GM12875 (cell line): ENCODE measurements at regions not wholly inside any gene's neighbourhood (a gene's known extent, or its start where the extent isn't known, plus 50 kb on each side); places are given as distances from the start of the nearest gene placed in this dataset.

Source experiments
- H3K4me3 ChIP-seq: one replicate; pipeline ENCODE4 v1.5.1; 2011; ENCODE audit warnings: low read depth, low read length, control low read depth
- TF ChIP-seq, protein P1 (sequence below): IDR thresholded peaks from 2 replicates; pipeline ENCODE4 v1.5.1; 2011; ENCODE audit warnings: low read depth, mild to moderate bottlenecking, control low read depth, inconsistent platforms, low read length, moderate library complexity, borderline replicate concordance; ENCODE audit not compliant: insufficient read depth

- no peak overlapping the region for H3K4me3 ChIP-seq
- TF ChIP-seq, protein P1, sequence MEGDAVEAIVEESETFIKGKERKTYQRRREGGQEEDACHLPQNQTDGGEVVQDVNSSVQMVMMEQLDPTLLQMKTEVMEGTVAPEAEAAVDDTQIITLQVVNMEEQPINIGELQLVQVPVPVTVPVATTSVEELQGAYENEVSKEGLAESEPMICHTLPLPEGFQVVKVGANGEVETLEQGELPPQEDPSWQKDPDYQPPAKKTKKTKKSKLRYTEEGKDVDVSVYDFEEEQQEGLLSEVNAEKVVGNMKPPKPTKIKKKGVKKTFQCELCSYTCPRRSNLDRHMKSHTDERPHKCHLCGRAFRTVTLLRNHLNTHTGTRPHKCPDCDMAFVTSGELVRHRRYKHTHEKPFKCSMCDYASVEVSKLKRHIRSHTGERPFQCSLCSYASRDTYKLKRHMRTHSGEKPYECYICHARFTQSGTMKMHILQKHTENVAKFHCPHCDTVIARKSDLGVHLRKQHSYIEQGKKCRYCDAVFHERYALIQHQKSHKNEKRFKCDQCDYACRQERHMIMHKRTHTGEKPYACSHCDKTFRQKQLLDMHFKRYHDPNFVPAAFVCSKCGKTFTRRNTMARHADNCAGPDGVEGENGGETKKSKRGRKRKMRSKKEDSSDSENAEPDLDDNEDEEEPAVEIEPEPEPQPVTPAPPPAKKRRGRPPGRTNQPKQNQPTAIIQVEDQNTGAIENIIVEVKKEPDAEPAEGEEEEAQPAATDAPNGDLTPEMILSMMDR, result no peak
These were observed 496.7 kb downstream of the EFNB2 start for GRCh38 chr13:106038752-106039151.

GRCh38 chr13:106036870-106037269, 498.6 kb downstream of the EFNB2 start:
- TF ChIP-seq, protein P1, result no peak
- no peak overlapping the region for H3K4me3 ChIP-seq

DNA sequence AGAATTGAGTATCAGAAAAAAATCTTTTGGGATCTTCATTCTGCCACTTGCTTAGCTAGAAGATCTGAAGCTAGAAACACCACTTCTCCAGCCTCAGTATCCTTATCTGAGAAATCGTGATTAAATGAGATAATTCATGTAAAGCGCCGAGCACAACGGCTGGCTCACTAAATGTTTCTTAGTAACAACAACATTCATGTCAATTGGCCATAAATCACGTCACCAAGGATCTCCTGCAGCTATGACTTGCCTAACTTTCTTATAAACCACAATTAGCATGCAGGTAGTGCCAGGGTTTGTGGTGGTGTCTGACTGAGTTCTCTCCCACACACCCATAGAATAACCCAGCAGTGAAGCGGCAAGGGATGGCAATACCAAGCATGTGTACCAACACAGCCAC, 501.3 kb downstream of the EFNB2 start:
- TF ChIP-seq, protein P1, result no peak
- no peak overlapping the region for H3K4me3 ChIP-seq

GRCh38 chr13:106033659-106034058, 501.8 kb downstream of the EFNB2 start:
- TF ChIP-seq, protein P1, result no peak
- H3K4me3 ChIP-seq, result no peak overlapping the region

GRCh38 chr13:106032441-106032840, 503.0 kb downstream of the EFNB2 start:
- TF ChIP-seq, protein P1, result no peak
- no peak overlapping the region for H3K4me3 ChIP-seq

DNA sequence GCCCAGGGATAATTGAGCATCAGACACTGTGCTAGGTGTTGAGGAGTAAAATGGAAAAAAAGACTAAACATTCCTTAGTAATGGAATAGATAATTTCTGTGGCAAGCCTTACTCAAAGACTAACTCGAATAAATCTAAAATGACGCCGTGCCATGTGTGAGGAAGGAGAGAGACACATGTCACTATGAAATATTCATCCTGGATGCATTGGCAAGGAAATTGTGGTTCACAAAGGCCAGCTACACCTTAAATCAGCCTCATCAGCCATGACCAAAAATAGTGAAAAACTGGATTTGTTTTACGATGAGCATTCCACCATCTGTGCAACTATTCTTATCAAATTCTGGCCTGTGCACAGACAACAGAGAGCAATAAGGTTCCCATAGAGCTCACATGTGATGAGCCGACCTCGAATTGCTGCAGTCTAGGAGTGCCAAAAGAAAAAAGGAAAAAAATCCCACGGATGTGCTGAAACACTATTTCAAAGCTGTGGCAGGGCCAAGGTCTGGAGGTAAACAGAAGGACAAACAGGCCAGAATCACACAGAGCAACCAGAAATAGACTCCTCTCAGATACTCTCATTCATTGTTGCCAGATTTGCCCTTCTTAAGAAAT, 505.7 kb downstream of the EFNB2 start:
- H3K4me3 ChIP-seq, result no peak overlapping the region
- TF ChIP-seq, protein P1, result no peak

GRCh38 chr13:106028911-106029310, 506.6 kb downstream of the EFNB2 start:
- TF ChIP-seq, protein P1, result no peak
- no peak overlapping the region for H3K4me3 ChIP-seq
